ENCODE measurements at regions not wholly inside any gene's neighbourhood (a gene's known extent, or its start where the extent isn't known, plus 50 kb on each side); places are given as distances from the start of the nearest gene placed in this dataset.

GRCh38 chr5:18003784-18004183, 369.5 kb downstream of the TAF11L14 start:
- in situ Hi-C loops (cut with HindIII; ENCODE audit: extremely low pct_ligation_motif_present, low pct_unique_long_range_greater_than_20kb): no loop called here
- DNase-seq (ENCODE audit: low spot score): no peak
- H4K20me1 ChIP-seq (ENCODE audit: insufficient read depth, low read length): no peaks in the 10 kb centered on the region
- no peak overlapping the region for H3K4me2 ChIP-seq (ENCODE audit: low read depth, low read length)
- intact Hi-C loops (cut with micrococcal nuclease; ENCODE audit: unreplicated experiment): no loop called here
- H3K27ac ChIP-seq (ENCODE audit: extremely low read length, insufficient read depth, low read length): no peak overlapping the region
- BruUV-seq (replicated peaks): no TSS peak
- ATAC-seq: no peak
- no peaks in the 10 kb centered on the region for H3K4me1 ChIP-seq (ENCODE audit: insufficient read depth, low read length)
- CTCF ChIA-PET (ENCODE audit: low intra/inter-chr PET ratio, low total read pairs): no interaction called here
- peaks cover 82% of the 10 kb centered on the region for H3K9me3 ChIP-seq (ENCODE audit: low read length)
- no peak overlapping the region for H3K4me3 ChIP-seq (replicated peaks in 1 of 3; ENCODE audit: insufficient read depth in 1 of 3, low read depth in 2 of 3, low read length in 3 of 3)
- whole genome bisulfite sequencing (ENCODE audit: low lambda C conversion rate): 17% methylated on average over 2 of the region's 2 CpGs
- no peak overlapping the region for H3K9ac ChIP-seq (ENCODE audit: insufficient read depth, low read depth, low read length)
- FAIRE-seq: no peak
- POLR2A ChIA-PET: no interaction called here
- no peaks in the 10 kb centered on the region for H3K36me3 ChIP-seq (replicated peaks in 1 of 2; ENCODE audit: control insufficient read depth in 1 of 2, insufficient read depth in 2 of 2, low read length in 2 of 2)
- no peaks in the 10 kb centered on the region for H3K27me3 ChIP-seq (ENCODE audit: control insufficient read depth in 1 of 2, insufficient read depth in 2 of 2, low read length in 2 of 2)
- H2AFZ ChIP-seq (ENCODE audit: low read length): no peak overlapping the region
- no peaks in the 10 kb centered on the region for H3K79me2 ChIP-seq (ENCODE audit: insufficient read depth, low read length)
- no peak for TF ChIP-seq NCOA1 (CRISPR knock-in tag; IDR thresholded peaks at IDR 0.05)
- no peak for TF ChIP-seq PITX1 (CRISPR knock-in tag; IDR thresholded peaks at IDR 0.05)
- TF ChIP-seq, protein P1, sequence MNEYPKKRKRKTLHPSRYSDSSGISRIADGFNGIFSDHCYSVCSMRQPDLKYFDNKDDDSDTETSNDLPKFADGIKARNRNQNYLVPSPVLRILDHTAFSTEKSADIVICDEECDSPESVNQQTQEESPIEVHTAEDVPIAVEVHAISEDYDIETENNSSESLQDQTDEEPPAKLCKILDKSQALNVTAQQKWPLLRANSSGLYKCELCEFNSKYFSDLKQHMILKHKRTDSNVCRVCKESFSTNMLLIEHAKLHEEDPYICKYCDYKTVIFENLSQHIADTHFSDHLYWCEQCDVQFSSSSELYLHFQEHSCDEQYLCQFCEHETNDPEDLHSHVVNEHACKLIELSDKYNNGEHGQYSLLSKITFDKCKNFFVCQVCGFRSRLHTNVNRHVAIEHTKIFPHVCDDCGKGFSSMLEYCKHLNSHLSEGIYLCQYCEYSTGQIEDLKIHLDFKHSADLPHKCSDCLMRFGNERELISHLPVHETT (CRISPR knock-in tag; conservative IDR thresholded peaks at IDR 0.05): no peak
- no peak for TF ChIP-seq ZNF329 (CRISPR knock-in tag; IDR thresholded peaks at IDR 0.05; ENCODE audit: low read depth)
- TF ChIP-seq SUZ12 (IDR thresholded peaks at IDR 0.05; ENCODE audit: low read depth, low read length): no peak
- no peak for TF ChIP-seq STAT5B (CRISPR knock-in tag; IDR thresholded peaks at IDR 0.05)
- TF ChIP-seq LCORL (IDR thresholded peaks at IDR 0.05): no peak
- TF ChIP-seq LCORL (CRISPR knock-in tag; IDR thresholded peaks at IDR 0.05): no peak
- TF ChIP-seq ADNP (CRISPR knock-in tag; IDR thresholded peaks at IDR 0.05): no peak
- no peak for TF ChIP-seq U2AF2 (IDR thresholded peaks at IDR 0.05; ENCODE audit: low read depth, low read length)
- TF ChIP-seq ZNF646 (CRISPR knock-in tag; IDR thresholded peaks at IDR 0.05): no peak
- no peak for TF ChIP-seq HMGA1 (CRISPR knock-in tag; conservative IDR thresholded peaks at IDR 0.05)
- no peak for TF ChIP-seq KLF12 (CRISPR knock-in tag; IDR thresholded peaks at IDR 0.05; ENCODE audit: borderline replicate concordance)
- no peak for TF ChIP-seq SNAPC5 (CRISPR knock-in tag; IDR thresholded peaks at IDR 0.05; ENCODE audit: borderline replicate concordance)
- no peak for TF ChIP-seq CREM (IDR thresholded peaks at IDR 0.05)
- TF ChIP-seq CREM (CRISPR knock-in tag; IDR thresholded peaks at IDR 0.05): no peak
- TF ChIP-seq BORCS8-MEF2B (CRISPR knock-in tag; IDR thresholded peaks at IDR 0.05): no peak
- TF ChIP-seq TCF12 (IDR thresholded peaks at IDR 0.05): no peak
- no peak for TF ChIP-seq TCF12 (CRISPR knock-in tag; IDR thresholded peaks at IDR 0.05)
- TF ChIP-seq SRSF1 (optimal IDR thresholded peaks at IDR 0.05; ENCODE audit: low read depth, low read length): no peak
- TF ChIP-seq CHD2 (IDR thresholded peaks at IDR 0.05; ENCODE audit: low read depth, low read length): no peak

Measured in HepG2 (cell line).